Fibroblast of skin of right biceps (primary cell): ENCODE measurements at regions not wholly inside any gene's neighbourhood (a gene's known extent, or its start where the extent isn't known, plus 50 kb on each side); places are given as distances from the start of the nearest gene placed in this dataset.

Source experiments
- DNase-seq: peaks from one replicate; pipeline ENCODE4 v3.0.0-alpha.2; 2013

- no peak for DNase-seq
Observed at GRCh38 chr4:10173754-10174749, 57.5 kb upstream of the WDR1 start.

GRCh38 chr4:10173037-10173753 is 56.6 kb upstream of the WDR1 start:
- peak; percentile 41 for DNase-seq

- DNase-seq: no peak
Observed at GRCh38 chr4:10172278-10172921, 55.8 kb upstream of the WDR1 start.

- no peak for DNase-seq
Observed at GRCh38 chr4:10171055-10171454, 54.5 kb upstream of the WDR1 start.

GRCh38 chr4:10169839-10170387 is 53.3 kb upstream of the WDR1 start:
- no peak for DNase-seq

- no peak for DNase-seq
Observed at GRCh38 chr4:10168151-10168550, 51.6 kb upstream of the WDR1 start.

GRCh38 chr4:10167201-10167600 is 50.6 kb upstream of the WDR1 start:
- no peak for DNase-seq
